Retinal pigment epithelial cell (primary cell): ENCODE measurements at regions not wholly inside any gene's neighbourhood (a gene's known extent, or its start where the extent isn't known, plus 50 kb on each side); places are given as distances from the start of the nearest gene placed in this dataset.

Source experiments
- DNase-seq: peaks from one replicate; pipeline ENCODE4 v3.0.0-alpha.2; 2010; ENCODE audit warnings: low read depth
- H3K4me3 ChIP-seq: 2 replicates; pipeline ENCODE4 v1.5.1; 2011; ENCODE audit warnings: mild to moderate bottlenecking, low read length, control low read depth, moderate library complexity
- TF ChIP-seq, protein P1 (sequence below): conservative IDR thresholded peaks from 2 replicates; pipeline ENCODE4 v1.5.1; 2011; ENCODE audit warnings: low read depth, low read length, control low read depth, inconsistent platforms

DNA sequence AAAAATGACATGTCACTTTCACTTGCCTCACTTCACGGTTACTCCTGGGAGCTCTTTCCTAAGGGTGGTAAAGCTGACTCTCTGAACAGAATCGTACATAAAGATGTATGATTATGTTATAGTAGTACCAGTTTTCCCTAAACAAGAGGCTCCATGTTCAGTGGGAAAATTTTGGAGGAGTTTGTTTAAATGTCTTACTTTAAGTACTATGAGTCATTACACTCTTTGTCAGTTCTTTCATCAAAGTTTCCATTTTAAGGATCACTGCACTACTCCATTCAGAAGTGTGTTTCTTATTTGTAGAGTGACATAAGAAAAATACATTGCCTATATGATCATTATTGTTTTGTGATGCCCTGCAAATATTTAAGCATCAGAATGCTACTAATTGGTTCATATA lies 121.1 kb upstream of the FIGN start:
- TF ChIP-seq, protein P1, sequence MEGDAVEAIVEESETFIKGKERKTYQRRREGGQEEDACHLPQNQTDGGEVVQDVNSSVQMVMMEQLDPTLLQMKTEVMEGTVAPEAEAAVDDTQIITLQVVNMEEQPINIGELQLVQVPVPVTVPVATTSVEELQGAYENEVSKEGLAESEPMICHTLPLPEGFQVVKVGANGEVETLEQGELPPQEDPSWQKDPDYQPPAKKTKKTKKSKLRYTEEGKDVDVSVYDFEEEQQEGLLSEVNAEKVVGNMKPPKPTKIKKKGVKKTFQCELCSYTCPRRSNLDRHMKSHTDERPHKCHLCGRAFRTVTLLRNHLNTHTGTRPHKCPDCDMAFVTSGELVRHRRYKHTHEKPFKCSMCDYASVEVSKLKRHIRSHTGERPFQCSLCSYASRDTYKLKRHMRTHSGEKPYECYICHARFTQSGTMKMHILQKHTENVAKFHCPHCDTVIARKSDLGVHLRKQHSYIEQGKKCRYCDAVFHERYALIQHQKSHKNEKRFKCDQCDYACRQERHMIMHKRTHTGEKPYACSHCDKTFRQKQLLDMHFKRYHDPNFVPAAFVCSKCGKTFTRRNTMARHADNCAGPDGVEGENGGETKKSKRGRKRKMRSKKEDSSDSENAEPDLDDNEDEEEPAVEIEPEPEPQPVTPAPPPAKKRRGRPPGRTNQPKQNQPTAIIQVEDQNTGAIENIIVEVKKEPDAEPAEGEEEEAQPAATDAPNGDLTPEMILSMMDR, result no peak
- DNase-seq, result no peak

DNA sequence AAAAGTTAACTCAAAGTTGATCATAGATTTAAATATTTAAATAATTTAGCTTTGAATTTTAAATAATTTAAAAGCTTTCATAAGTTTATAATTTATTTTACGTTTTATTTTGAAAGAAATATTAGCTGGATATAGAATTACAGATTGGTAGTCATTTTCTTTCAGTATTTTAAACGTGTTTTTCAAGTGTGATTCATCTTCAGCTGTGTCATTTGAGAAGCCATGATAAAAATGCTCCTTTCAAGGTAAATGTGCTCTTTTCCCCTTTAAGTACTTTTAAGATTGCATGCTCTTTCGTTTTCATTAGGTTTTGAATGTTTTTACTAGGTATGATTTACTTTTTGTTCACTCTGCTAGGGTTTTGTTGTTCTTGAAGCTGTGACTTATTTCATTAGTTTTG lies 116.8 kb upstream of the FIGN start:
- H3K4me3 ChIP-seq, result no peak overlapping the region
- TF ChIP-seq, protein P1, result no peak
- no peak for DNase-seq

More for the DNA sequence above, 121.1 kb upstream of the FIGN start:
- H3K4me3 ChIP-seq, result no peak overlapping the region

DNA sequence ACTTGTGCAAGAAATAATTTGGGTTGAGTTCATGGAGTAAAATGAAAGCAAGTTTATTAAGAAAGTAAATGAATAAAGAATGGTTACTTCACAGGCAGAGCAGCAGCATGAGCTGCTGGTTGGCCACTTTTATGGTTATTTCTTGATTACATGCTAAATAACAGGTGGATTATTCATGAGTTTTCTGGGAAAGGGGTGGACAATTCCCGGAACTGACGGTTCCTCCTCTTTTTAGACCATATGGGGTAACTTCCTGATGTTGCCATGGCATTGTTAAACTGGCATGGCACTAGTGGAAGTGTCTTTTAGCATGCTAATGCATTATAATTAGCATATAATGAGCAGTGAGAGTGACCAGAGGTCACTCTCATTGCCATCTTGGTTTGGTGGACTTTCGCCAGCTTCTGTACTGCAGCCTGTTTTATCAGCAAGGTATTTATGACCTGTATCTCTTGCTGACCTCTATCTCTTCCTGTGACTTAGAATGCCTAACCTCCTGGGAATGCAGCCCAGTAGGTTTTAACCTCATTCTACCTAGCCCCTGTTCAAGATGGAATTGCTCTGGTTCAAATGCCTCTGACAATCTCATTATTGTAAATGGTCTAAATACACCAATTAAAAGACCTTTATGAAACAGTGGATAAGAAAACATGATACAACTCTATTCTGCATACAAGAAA lies 114.1 kb upstream of the FIGN start:
- no peak for DNase-seq
- TF ChIP-seq, protein P1, result no peak
- H3K4me3 ChIP-seq, result no peak overlapping the region

DNA sequence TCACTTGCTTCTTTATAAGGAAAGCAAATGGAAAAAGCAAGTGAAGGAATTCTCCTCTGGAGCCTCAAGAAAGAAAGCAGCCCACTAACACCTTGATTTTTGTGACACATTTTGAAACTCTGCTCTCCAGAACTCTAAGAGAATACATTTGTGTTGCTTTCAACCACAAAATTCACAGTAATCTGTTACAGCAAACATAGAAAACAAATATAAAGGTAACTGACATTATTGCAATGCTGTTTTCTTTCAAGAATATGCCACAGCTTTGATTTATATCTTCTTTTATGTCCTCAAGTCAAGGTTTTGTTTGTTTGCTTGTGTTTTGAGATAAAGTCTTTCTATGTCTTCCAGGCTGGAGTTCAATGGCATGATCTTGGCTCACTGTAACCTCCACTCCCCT lies 103.1 kb upstream of the FIGN start:
- no peak overlapping the region for H3K4me3 ChIP-seq
- DNase-seq, result no peak
- TF ChIP-seq, protein P1, result no peak

DNA sequence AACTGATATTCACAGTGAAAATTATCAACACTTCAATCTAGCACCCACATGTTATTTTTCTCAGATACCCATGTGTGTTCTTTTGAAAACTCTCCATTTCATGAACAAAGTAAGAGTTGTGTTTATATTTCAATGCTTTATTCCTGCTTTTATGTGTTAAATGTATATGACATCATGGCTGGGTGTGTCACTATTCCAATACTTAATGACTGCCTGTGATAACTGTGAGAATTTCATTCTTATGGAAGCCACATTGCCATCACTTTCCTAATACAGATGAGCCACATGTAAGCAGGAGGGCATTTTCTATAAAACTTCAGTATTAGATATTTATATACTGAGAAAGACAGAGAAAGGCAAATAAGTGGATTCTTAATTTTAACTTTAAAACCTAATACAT lies 100.4 kb upstream of the FIGN start:
- H3K4me3 ChIP-seq, result no peak overlapping the region
- TF ChIP-seq, protein P1, result no peak
- DNase-seq, result no peak

DNA sequence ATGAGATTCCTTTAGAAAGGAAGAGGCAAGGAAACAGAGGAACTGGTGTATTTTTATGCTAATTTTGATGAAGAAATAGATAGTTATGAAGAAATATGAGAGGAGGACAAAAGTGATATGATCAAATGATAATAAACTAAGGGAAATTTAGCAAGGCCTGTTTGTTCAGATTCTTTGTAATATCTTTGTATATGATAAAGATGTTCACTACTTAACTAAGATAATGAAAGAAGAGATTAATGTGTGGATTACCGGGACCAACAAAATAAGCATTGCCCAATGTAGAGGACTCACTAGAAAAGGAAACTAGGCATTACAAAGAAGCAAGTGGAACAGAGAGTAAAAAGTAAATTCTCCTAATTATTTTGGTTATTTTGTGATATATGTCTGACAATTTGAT lies 99.0 kb upstream of the FIGN start:
- no peak for DNase-seq
- H3K4me3 ChIP-seq, result no peak overlapping the region
- TF ChIP-seq, protein P1, result no peak

DNA sequence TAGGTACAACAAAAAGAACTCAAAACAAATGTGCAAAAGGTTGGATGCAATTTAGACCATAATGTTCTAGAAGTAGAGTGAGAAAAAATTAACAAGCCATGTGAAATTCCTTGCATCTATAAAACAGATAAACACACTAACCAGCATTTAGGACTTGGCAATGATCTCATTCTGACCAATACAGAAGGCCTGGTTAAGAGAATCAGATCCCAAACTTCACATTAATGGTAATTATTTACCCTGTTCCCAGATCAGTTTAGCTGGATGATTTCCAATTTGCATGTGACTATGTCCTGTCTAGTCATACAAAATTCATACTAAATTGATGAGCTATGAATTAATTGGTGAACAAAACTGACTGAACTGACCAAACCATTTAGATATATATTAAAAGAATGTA lies 98.4 kb upstream of the FIGN start:
- no peak for DNase-seq
- no peak overlapping the region for H3K4me3 ChIP-seq
- TF ChIP-seq, protein P1, result no peak
